GM23338 (cell line): ENCODE measurements at regions not wholly inside any gene's neighbourhood (a gene's known extent, or its start where the extent isn't known, plus 50 kb on each side); places are given as distances from the start of the nearest gene placed in this dataset.

ENCODE experiments used
- ATAC-seq: fragments of 200-7000 bp; cut with Tn5 transposase; 3 replicates; pipeline ENCODE4 v1.9.1; 2020
- DNase-seq: peaks from one replicate; pipeline ENCODE4 v3.0.0-alpha.2; 2015; ENCODE audit warnings: low spot score
- H2AFZ ChIP-seq: fragments of 200-600 bp; sonication (generic); 2 replicates; pipeline ENCODE4 v1.8.0; 2016; ENCODE audit warnings: antibody characterized with exemption, mild to moderate bottlenecking, moderate library complexity
- H3F3A ChIP-seq: fragments of 200-600 bp; sonication (generic); replicated peaks from 2 replicates; pipeline ENCODE4 v1.8.0; 2017; ENCODE audit warnings: antibody characterized with exemption, mixed run types, low read depth
- H3K27ac ChIP-seq: fragments of 200-600 bp; sonication (generic); 2 replicates; pipeline ENCODE4 v1.6.1; 2016; ENCODE audit warnings: low read depth
- H3K27me3 ChIP-seq: fragments of 200-600 bp; sonication (generic); 2 replicates; pipeline ENCODE4 v1.8.0; 2016; ENCODE audit warnings: mild to moderate bottlenecking, mixed run types, moderate library complexity; ENCODE audit not compliant: insufficient read depth
- H3K36me3 ChIP-seq: fragments of 200-600 bp; sonication (generic); 2 replicates; pipeline ENCODE4 v1.8.0; 2016; ENCODE audit warnings: mild to moderate bottlenecking; ENCODE audit not compliant: insufficient read depth
- H3K4me1 ChIP-seq: fragments of 200-600 bp; sonication (generic); 2 replicates; pipeline ENCODE4 v1.8.0; 2016; ENCODE audit warnings: mild to moderate bottlenecking, moderate library complexity; ENCODE audit not compliant: insufficient read depth
- H3K4me2 ChIP-seq: fragments of 200-600 bp; sonication (generic); 2 replicates; pipeline ENCODE4 v1.7.1; 2017; ENCODE audit warnings: mixed run types
- H3K4me3 ChIP-seq: fragments of 200-600 bp; sonication (generic); 2 replicates; pipeline ENCODE4 v1.6.1; 2016; ENCODE audit warnings: mixed run types
- H3K79me2 ChIP-seq: fragments of 200-600 bp; sonication (generic); replicated peaks from 2 replicates; pipeline ENCODE4 v1.8.0; 2017; ENCODE audit warnings: mild to moderate bottlenecking; ENCODE audit not compliant: insufficient read depth
- H3K9me2 ChIP-seq: fragments of 200-600 bp; sonication (generic); 2 replicates; pipeline ENCODE4 v1.8.0; 2017; ENCODE audit not compliant: insufficient read depth
- H4K20me1 ChIP-seq: fragments of 200-600 bp; sonication (generic); replicated peaks from 2 replicates; pipeline ENCODE4 v1.8.0; 2017; ENCODE audit warnings: mild to moderate bottlenecking; ENCODE audit not compliant: insufficient read depth
- H3K27ac Mint-ChIP-seq: 2 replicates; pipeline ENCODE4 v1.8.0; 2020; ENCODE audit warnings: inconsistent platforms, mild to moderate bottlenecking, moderate library complexity, mixed read lengths
- H3K27me3 Mint-ChIP-seq: 3 replicates; pipeline ENCODE4 v1.8.0; 2022; ENCODE audit warnings: low read depth, mild to moderate bottlenecking, moderate library complexity, mixed read lengths, inconsistent platforms; ENCODE audit not compliant: insufficient read depth, poor library complexity
- H3K36me3 Mint-ChIP-seq: 3 replicates; pipeline ENCODE4 v1.8.0; 2021; ENCODE audit warnings: low read depth, mild to moderate bottlenecking, inconsistent platforms, moderate library complexity, mixed read lengths
- H3K4me1 Mint-ChIP-seq: 3 replicates; pipeline ENCODE4 v1.8.0; 2020; ENCODE audit warnings: mild to moderate bottlenecking, inconsistent platforms, mixed read lengths
- H3K4me3 Mint-ChIP-seq: 3 replicates; pipeline ENCODE4 v1.8.0; 2021; ENCODE audit warnings: moderate library complexity, mild to moderate bottlenecking, inconsistent platforms, mixed read lengths
- H3K9me3 Mint-ChIP-seq: 3 replicates; pipeline ENCODE4 v1.8.0; 2020; ENCODE audit warnings: moderate library complexity, mild to moderate bottlenecking, inconsistent platforms, mixed read lengths
- CREB1 ChIP-seq: fragments of 250-450 bp; sonication (Bioruptor Pico); IDR thresholded peaks from 2 replicates; pipeline ENCODE4 v1.5.0; 2020; ENCODE audit warnings: low read depth, mild to moderate bottlenecking, moderate library complexity
- EZH2 ChIP-seq: fragments of 200-600 bp; sonication (generic); IDR thresholded peaks from one replicate; pipeline ENCODE4 v1.8.0; 2017; ENCODE audit warnings: antibody characterized with exemption, mild to moderate bottlenecking, low read depth; ENCODE audit not compliant: unreplicated experiment
- EZH2phosphoT487 ChIP-seq: fragments of 200-600 bp; sonication (generic); IDR thresholded peaks from one replicate; pipeline ENCODE4 v1.8.1; 2018; ENCODE audit warnings: antibody characterized with exemption; ENCODE audit not compliant: unreplicated experiment
- JUNB ChIP-seq: IDR thresholded peaks from one replicate; pipeline ENCODE4 v1.6.1; 2016; ENCODE audit warnings: antibody characterized with exemption; ENCODE audit not compliant: unreplicated experiment
- NANOG ChIP-seq: IDR thresholded peaks from 2 replicates; pipeline ENCODE4 v1.6.1; 2016; ENCODE audit warnings: antibody characterized with exemption, borderline replicate concordance
- POLR2AphosphoS5 ChIP-seq: IDR thresholded peaks from 2 replicates; pipeline ENCODE4 v1.6.1; 2016; ENCODE audit warnings: antibody characterized with exemption, low read depth
- STAT1 ChIP-seq: IDR thresholded peaks from one replicate; pipeline ENCODE4 v1.6.1; 2016; ENCODE audit warnings: antibody characterized with exemption; ENCODE audit not compliant: unreplicated experiment
- ZNF114 ChIP-seq: fragments of 250-450 bp; sonication (Bioruptor Pico); IDR thresholded peaks from 2 replicates; pipeline ENCODE4 v1.5.0; 2020; ENCODE audit warnings: mild to moderate bottlenecking, moderate library complexity
- ZNF331 ChIP-seq: fragments of 250-450 bp; sonication (Bioruptor Pico); IDR thresholded peaks from 2 replicates; pipeline ENCODE4 v1.5.0; 2020; ENCODE audit warnings: low read depth, mild to moderate bottlenecking, moderate library complexity
- TF ChIP-seq, protein P1 (sequence below): IDR thresholded peaks from one replicate; pipeline ENCODE4 v1.6.1; 2018; ENCODE audit warnings: antibody characterized with exemption; ENCODE audit not compliant: unreplicated experiment
- TF ChIP-seq, protein P2 (sequence below), 2 experiments: fragments of 200-600 bp in 1 of 2; sonication (generic) in 1 of 2; conservative IDR thresholded peaks; 2 replicates each; pipeline versions ENCODE4 v1.5.1 to v1.6.1; 2016 to 2017; ENCODE audit warnings: antibody characterized with exemption in 2 of 2, low read depth in 2 of 2, mild to moderate bottlenecking in 2 of 2, moderate library complexity in 1 of 2
- TF ChIP-seq, protein P3 (sequence below): IDR thresholded peaks from 2 replicates; pipeline ENCODE4 v1.6.1; 2016; ENCODE audit warnings: antibody characterized with exemption
- TF ChIP-seq, protein P4 (sequence below): fragments of 250-450 bp; sonication (Bioruptor Pico); IDR thresholded peaks from 2 replicates; pipeline ENCODE4 v1.5.0; 2020; ENCODE audit warnings: mild to moderate bottlenecking, moderate library complexity

DNA sequence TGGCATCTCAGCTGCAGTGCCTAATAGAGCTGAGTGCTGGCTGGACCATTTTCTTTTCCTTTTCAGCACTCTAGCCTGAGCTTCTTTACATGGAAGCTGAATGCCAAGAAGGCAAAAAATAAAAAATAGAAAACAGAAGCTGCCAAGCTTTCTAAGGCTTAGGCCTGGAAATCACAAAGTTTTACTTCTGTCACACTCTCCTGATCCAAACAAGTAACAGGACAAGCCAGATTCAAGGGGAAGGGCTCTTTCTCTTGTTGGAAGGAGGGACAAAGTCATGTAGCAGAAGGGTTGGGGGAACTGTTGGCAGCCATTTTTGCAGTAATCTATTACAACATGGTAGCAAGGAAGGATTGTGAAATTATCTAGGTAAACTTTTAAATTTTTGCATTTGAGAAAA lies 131.8 kb downstream of the MSL3 start:
- Mint-ChIP-seq H3K36me3 (no peaks in the 10 kb centered on the region), H3K9me3 (no peaks in the 10 kb centered on the region), H3K27me3 (no peaks in the 10 kb centered on the region), H3K4me3 (no peak overlapping the region), H3K4me1 (peaks cover 3% of the 10 kb centered on the region; the same call in 1 of the 3 replicates), H3K27ac (no peak overlapping the region)
- ATAC-seq (no peak), DNase-seq (no peak)
- no peak overlapping the region for H2AFZ ChIP-seq
- H3K36me3 ChIP-seq = no peaks in the 10 kb centered on the region
- H3K4me2 ChIP-seq = no peak overlapping the region
- H3K4me3 ChIP-seq = no peak overlapping the region
- no peaks in the 10 kb centered on the region for H3K4me1 ChIP-seq
- H3K9me2 ChIP-seq = no peaks in the 10 kb centered on the region
- TF ChIP-seq, protein P1, sequence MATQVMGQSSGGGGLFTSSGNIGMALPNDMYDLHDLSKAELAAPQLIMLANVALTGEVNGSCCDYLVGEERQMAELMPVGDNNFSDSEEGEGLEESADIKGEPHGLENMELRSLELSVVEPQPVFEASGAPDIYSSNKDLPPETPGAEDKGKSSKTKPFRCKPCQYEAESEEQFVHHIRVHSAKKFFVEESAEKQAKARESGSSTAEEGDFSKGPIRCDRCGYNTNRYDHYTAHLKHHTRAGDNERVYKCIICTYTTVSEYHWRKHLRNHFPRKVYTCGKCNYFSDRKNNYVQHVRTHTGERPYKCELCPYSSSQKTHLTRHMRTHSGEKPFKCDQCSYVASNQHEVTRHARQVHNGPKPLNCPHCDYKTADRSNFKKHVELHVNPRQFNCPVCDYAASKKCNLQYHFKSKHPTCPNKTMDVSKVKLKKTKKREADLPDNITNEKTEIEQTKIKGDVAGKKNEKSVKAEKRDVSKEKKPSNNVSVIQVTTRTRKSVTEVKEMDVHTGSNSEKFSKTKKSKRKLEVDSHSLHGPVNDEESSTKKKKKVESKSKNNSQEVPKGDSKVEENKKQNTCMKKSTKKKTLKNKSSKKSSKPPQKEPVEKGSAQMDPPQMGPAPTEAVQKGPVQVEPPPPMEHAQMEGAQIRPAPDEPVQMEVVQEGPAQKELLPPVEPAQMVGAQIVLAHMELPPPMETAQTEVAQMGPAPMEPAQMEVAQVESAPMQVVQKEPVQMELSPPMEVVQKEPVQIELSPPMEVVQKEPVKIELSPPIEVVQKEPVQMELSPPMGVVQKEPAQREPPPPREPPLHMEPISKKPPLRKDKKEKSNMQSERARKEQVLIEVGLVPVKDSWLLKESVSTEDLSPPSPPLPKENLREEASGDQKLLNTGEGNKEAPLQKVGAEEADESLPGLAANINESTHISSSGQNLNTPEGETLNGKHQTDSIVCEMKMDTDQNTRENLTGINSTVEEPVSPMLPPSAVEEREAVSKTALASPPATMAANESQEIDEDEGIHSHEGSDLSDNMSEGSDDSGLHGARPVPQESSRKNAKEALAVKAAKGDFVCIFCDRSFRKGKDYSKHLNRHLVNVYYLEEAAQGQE = no peak
- no peak for TF ChIP-seq POLR2AphosphoS5
- no peak for TF ChIP-seq EZH2phosphoT487
- TF ChIP-seq, protein P2, sequence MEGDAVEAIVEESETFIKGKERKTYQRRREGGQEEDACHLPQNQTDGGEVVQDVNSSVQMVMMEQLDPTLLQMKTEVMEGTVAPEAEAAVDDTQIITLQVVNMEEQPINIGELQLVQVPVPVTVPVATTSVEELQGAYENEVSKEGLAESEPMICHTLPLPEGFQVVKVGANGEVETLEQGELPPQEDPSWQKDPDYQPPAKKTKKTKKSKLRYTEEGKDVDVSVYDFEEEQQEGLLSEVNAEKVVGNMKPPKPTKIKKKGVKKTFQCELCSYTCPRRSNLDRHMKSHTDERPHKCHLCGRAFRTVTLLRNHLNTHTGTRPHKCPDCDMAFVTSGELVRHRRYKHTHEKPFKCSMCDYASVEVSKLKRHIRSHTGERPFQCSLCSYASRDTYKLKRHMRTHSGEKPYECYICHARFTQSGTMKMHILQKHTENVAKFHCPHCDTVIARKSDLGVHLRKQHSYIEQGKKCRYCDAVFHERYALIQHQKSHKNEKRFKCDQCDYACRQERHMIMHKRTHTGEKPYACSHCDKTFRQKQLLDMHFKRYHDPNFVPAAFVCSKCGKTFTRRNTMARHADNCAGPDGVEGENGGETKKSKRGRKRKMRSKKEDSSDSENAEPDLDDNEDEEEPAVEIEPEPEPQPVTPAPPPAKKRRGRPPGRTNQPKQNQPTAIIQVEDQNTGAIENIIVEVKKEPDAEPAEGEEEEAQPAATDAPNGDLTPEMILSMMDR (conservative IDR thresholded peaks at IDR 0.05; ENCODE audit: low read depth in 2 of 2) = no peak
- TF ChIP-seq JUNB = no peak
- no peak for TF ChIP-seq EZH2
- no peak for TF ChIP-seq STAT1
- no peak for TF ChIP-seq ZNF114
- TF ChIP-seq, protein P3, sequence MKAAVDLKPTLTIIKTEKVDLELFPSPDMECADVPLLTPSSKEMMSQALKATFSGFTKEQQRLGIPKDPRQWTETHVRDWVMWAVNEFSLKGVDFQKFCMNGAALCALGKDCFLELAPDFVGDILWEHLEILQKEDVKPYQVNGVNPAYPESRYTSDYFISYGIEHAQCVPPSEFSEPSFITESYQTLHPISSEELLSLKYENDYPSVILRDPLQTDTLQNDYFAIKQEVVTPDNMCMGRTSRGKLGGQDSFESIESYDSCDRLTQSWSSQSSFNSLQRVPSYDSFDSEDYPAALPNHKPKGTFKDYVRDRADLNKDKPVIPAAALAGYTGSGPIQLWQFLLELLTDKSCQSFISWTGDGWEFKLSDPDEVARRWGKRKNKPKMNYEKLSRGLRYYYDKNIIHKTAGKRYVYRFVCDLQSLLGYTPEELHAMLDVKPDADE = no peak
- TF ChIP-seq ZNF331 (CRISPR knock-in tag) = no peak
- TF ChIP-seq NANOG = no peak
- TF ChIP-seq CREB1 (CRISPR knock-in tag) = no peak
- TF ChIP-seq, protein P4, sequence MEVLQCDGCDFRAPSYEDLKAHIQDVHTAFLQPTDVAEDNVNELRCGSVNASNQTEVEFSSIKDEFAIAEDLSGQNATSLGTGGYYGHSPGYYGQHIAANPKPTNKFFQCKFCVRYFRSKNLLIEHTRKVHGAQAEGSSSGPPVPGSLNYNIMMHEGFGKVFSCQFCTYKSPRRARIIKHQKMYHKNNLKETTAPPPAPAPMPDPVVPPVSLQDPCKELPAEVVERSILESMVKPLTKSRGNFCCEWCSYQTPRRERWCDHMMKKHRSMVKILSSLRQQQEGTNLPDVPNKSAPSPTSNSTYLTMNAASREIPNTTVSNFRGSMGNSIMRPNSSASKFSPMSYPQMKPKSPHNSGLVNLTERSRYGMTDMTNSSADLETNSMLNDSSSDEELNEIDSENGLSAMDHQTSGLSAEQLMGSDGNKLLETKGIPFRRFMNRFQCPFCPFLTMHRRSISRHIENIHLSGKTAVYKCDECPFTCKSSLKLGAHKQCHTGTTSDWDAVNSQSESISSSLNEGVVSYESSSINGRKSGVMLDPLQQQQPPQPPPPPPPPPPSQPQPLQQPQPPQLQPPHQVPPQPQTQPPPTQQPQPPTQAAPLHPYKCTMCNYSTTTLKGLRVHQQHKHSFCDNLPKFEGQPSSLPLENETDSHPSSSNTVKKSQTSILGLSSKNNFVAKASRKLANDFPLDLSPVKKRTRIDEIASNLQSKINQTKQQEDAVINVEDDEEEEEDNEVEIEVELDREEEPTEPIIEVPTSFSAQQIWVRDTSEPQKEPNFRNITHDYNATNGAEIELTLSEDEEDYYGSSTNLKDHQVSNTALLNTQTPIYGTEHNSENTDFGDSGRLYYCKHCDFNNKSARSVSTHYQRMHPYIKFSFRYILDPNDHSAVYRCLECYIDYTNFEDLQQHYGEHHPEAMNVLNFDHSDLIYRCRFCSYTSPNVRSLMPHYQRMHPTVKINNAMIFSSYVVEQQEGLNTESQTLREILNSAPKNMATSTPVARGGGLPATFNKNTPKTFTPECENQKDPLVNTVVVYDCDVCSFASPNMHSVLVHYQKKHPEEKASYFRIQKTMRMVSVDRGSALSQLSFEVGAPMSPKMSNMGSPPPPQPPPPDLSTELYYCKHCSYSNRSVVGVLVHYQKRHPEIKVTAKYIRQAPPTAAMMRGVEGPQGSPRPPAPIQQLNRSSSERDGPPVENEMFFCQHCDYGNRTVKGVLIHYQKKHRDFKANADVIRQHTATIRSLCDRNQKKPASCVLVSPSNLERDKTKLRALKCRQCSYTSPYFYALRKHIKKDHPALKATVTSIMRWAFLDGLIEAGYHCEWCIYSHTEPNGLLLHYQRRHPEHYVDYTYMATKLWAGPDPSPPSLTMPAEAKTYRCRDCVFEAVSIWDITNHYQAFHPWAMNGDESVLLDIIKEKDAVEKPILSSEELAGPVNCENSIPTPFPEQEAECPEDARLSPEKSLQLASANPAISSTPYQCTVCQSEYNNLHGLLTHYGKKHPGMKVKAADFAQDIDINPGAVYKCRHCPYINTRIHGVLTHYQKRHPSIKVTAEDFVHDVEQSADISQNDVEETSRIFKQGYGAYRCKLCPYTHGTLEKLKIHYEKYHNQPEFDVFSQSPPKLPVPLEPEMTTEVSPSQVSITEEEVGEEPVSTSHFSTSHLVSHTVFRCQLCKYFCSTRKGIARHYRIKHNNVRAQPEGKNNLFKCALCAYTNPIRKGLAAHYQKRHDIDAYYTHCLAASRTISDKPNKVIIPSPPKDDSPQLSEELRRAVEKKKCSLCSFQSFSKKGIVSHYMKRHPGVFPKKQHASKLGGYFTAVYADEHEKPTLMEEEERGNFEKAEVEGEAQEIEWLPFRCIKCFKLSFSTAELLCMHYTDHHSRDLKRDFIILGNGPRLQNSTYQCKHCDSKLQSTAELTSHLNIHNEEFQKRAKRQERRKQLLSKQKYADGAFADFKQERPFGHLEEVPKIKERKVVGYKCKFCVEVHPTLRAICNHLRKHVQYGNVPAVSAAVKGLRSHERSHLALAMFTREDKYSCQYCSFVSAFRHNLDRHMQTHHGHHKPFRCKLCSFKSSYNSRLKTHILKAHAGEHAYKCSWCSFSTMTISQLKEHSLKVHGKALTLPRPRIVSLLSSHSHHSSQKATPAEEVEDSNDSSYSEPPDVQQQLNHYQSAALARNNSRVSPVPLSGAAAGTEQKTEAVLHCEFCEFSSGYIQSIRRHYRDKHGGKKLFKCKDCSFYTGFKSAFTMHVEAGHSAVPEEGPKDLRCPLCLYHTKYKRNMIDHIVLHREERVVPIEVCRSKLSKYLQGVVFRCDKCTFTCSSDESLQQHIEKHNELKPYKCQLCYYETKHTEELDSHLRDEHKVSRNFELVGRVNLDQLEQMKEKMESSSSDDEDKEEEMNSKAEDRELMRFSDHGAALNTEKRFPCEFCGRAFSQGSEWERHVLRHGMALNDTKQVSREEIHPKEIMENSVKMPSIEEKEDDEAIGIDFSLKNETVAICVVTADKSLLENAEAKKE (CRISPR knock-in tag) = no peak
- no peak overlapping the region for H3K27ac ChIP-seq
- H3K27me3 ChIP-seq = no peaks in the 10 kb centered on the region
- no peaks in the 10 kb centered on the region for H3K79me2 ChIP-seq
- no peaks in the 10 kb centered on the region for H4K20me1 ChIP-seq
- no peaks in the 10 kb centered on the region for H3F3A ChIP-seq
